ENCODE measurements at regions not wholly inside any gene's neighbourhood (a gene's known extent, or its start where the extent isn't known, plus 50 kb on each side); places are given as distances from the start of the nearest gene placed in this dataset.

- no peaks in the 10 kb centered on the region for H3K9me3 Mint-ChIP-seq (ENCODE audit: unreplicated experiment)
- H3K27me3 Mint-ChIP-seq (ENCODE audit: unreplicated experiment): peaks cover 8% of the 10 kb centered on the region
- DNase-seq (ENCODE audit: low spot score): no peak
- no peak for TF ChIP-seq CTCF (IDR thresholded peaks at IDR 0.05; ENCODE audit: unreplicated experiment)
- no peaks in the 10 kb centered on the region for H3K36me3 Mint-ChIP-seq (ENCODE audit: low read depth, unreplicated experiment)
- no peak overlapping the region for H3K4me3 Mint-ChIP-seq (ENCODE audit: unreplicated experiment)
- H3K27ac Mint-ChIP-seq (ENCODE audit: unreplicated experiment): no peak overlapping the region
- peaks cover 6% of the 10 kb centered on the region for H3K4me1 Mint-ChIP-seq (ENCODE audit: unreplicated experiment)
Measured at GRCh38 chr1:29946057-29946456, 709.7 kb downstream of the PTPRU start.

DNA sequence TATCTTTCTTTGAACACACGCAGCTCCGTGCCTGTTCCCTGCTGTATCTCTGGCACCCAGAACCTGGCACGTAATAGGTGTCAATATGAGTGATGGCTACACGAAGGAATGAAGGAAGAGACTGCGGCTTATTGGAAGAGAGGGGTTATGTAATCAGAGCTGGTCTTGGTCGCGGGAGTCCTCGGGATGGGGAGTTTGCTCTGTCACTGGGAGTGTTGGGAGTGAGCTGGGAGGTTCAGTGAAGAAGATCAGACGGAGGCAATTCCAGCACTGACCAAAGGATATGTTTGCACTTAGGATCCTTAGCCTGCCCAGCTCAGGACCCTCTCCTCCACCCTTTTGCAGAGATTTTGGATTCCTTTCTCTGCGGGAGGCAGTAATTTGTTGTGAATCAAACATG, 709.1 kb downstream of the PTPRU start:
- no peak for TF ChIP-seq CTCF (IDR thresholded peaks at IDR 0.05; ENCODE audit: unreplicated experiment)
- Mint-ChIP-seq H3K27me3 (ENCODE audit: unreplicated experiment) (peaks cover 8% of the 10 kb centered on the region), H3K4me1 (ENCODE audit: unreplicated experiment) (peaks cover 6% of the 10 kb centered on the region), H3K36me3 (ENCODE audit: low read depth, unreplicated experiment) (no peaks in the 10 kb centered on the region), H3K4me3 (ENCODE audit: unreplicated experiment) (no peak overlapping the region), H3K9me3 (ENCODE audit: unreplicated experiment) (no peaks in the 10 kb centered on the region), H3K27ac (ENCODE audit: unreplicated experiment) (no peak overlapping the region)
- no peak for DNase-seq (ENCODE audit: low spot score)

DNA sequence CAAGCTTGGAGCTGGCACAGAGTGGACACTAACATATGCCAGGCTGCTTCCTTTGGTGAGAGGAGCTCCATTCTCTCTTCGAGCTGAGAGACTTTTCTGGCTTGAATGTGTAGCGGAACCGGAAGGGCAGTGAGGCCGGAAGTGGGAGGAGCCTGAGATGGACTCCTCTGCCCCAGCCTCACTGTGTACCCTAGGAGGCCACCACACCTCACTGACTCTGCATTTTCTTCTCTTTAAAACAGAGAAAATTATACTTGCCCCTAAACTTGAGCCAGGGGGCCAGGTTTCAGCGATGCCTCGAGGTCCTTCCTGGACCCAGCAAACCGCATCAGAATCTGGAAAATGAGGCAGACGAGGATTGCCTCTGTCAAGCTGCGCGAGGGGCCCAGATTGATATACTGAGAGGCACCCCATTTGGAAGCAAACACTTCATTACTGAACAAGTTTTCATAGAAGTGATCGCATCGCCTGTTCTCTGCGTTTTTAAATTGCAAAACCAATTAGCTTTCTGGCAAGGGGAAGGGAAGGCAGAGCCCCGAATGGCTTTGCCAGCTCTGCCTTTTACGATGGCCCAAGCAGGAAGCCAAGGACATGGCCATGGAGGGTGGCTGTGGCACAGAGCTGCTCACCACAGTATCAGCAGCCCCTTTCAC, 708.1 kb downstream of the PTPRU start:
- Mint-ChIP-seq H3K4me1 (ENCODE audit: unreplicated experiment) (peaks cover 6% of the 10 kb centered on the region), H3K36me3 (ENCODE audit: low read depth, unreplicated experiment) (no peaks in the 10 kb centered on the region), H3K9me3 (ENCODE audit: unreplicated experiment) (no peaks in the 10 kb centered on the region), H3K27me3 (ENCODE audit: unreplicated experiment) (peaks cover 8% of the 10 kb centered on the region), H3K4me3 (ENCODE audit: unreplicated experiment) (no peak overlapping the region), H3K27ac (ENCODE audit: unreplicated experiment) (no peak overlapping the region)
- no peak for DNase-seq (ENCODE audit: low spot score)
- no peak for TF ChIP-seq CTCF (IDR thresholded peaks at IDR 0.05; ENCODE audit: unreplicated experiment)

DNA sequence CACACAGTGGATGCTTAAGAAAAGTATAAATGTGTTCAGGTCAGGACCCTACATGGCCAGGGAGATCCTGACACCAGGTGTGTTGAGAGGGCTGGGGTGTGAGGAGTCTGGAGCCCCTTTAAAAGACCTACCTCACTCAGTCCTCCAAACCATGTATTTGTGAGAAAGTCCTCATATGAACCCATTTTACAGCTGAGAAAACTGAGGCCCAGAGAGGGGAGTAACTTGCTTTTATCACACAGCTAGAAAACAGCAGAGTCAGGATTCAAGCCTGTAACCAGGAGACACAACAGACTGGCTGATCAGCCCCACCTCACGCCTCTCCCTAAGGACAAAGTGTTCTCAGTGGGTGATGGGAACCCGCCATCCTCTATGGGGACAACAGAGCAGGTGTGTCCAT, 706.7 kb downstream of the PTPRU start:
- TF ChIP-seq CTCF (IDR thresholded peaks at IDR 0.05; ENCODE audit: unreplicated experiment): no peak
- no peaks in the 10 kb centered on the region for H3K9me3 Mint-ChIP-seq (ENCODE audit: unreplicated experiment)
- no peaks in the 10 kb centered on the region for H3K36me3 Mint-ChIP-seq (ENCODE audit: low read depth, unreplicated experiment)
- H3K27ac Mint-ChIP-seq (ENCODE audit: unreplicated experiment): no peak overlapping the region
- H3K27me3 Mint-ChIP-seq (ENCODE audit: unreplicated experiment): peaks cover 1% of the 10 kb centered on the region
- DNase-seq (ENCODE audit: low spot score): no peak
- no peaks in the 10 kb centered on the region for H3K4me1 Mint-ChIP-seq (ENCODE audit: unreplicated experiment)
- H3K4me3 Mint-ChIP-seq (ENCODE audit: unreplicated experiment): no peak overlapping the region

DNA sequence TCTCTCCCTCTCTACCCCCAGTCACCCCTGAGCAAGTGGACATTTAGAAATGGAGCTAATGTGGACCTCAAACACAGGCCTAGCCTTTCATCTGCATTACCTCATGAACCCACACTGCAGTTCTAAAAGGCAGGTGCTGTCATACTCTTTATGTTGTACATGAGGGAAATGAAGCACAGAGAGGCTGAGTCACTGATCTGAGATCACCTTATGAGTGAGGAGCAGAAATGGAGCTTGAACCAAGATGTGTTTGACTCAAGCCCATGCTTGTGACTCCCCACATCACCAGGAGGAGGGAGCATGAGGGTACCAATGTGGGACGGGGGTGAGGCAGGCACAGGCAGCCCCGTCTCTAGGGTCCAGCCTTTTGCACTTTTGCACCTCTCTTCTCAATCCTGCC, 702.8 kb downstream of the PTPRU start:
- Mint-ChIP-seq H3K27ac (ENCODE audit: unreplicated experiment) (no peak overlapping the region), H3K27me3 (ENCODE audit: unreplicated experiment) (no peaks in the 10 kb centered on the region), H3K9me3 (ENCODE audit: unreplicated experiment) (no peaks in the 10 kb centered on the region), H3K36me3 (ENCODE audit: low read depth, unreplicated experiment) (no peaks in the 10 kb centered on the region), H3K4me1 (ENCODE audit: unreplicated experiment) (no peaks in the 10 kb centered on the region), H3K4me3 (ENCODE audit: unreplicated experiment) (no peak overlapping the region)
- DNase-seq (ENCODE audit: low spot score): no peak
- no peak for TF ChIP-seq CTCF (IDR thresholded peaks at IDR 0.05; ENCODE audit: unreplicated experiment)

Measured in endothelial cell (in vitro differentiated cells).